Tibial nerve (tissue), 4 donors: ENCODE measurements at regions not wholly inside any gene's neighbourhood (a gene's known extent, or its start where the extent isn't known, plus 50 kb on each side); places are given as distances from the start of the nearest gene placed in this dataset.

Experiments used
- DNase-seq, 2 donors: peaks; one replicate each; pipeline ENCODE4 v3.0.0-alpha.2; 2019; ENCODE audit warnings: low spot score in 2 of 2
- H3K27ac ChIP-seq, 4 donors: fragments of 200-600 bp; sonication (generic) in 3 of 4; one replicate each; pipeline ENCODE4 v1.5.1; 2017 to 2019; ENCODE audit warnings: mild to moderate bottlenecking in 1 of 4
- H3K27me3 ChIP-seq, 2 donors: fragments of 200-600 bp; sonication (generic) in 1 of 2; one replicate each; pipeline versions ENCODE4 v1.5.1 to v1.6.0; 2017 to 2019
- H3K36me3 ChIP-seq, 3 donors: fragments of 200-600 bp; sonication (generic); one replicate each; pipeline ENCODE4 v1.5.1; 2018 to 2019
- H3K4me1 ChIP-seq, 4 donors: fragments of 200-600 bp; sonication (generic) in 3 of 4; one replicate each; pipeline ENCODE4 v1.5.1; 2017 to 2019
- H3K4me3 ChIP-seq, 4 donors: fragments of 200-600 bp; sonication (generic) in 3 of 4; one replicate each; pipeline ENCODE4 v1.5.1; 2017 to 2019; ENCODE audit warnings: mild to moderate bottlenecking in 1 of 4, moderate library complexity in 1 of 4
- H3K9me3 ChIP-seq, 4 donors: fragments of 200-600 bp; sonication (generic) in 3 of 4; one replicate each; pipeline ENCODE4 v1.5.1; 2017 to 2019
- CTCF ChIP-seq, 5 experiments: fragments of 200-600 bp in 3 of 5; fragments of 450-650 bp in 2 of 5; sonication (generic) in 3 of 5; IDR thresholded peaks; one replicate each; pipeline ENCODE4 v1.5.1; 2016 to 2019; ENCODE audit warnings: antibody characterized with exemption in 5 of 5, mild to moderate bottlenecking in 3 of 5, moderate library complexity in 2 of 5
- EP300 ChIP-seq, 2 donors: sonication (generic); formaldehyde crosslinking; IDR thresholded peaks; one replicate each; pipeline ENCODE4 v1.6.1; 2017; ENCODE audit warnings: antibody characterized with exemption in 2 of 2, mild to moderate bottlenecking in 1 of 2
- POLR2A ChIP-seq, 2 donors: fragments of 450-650 bp; IDR thresholded peaks; one replicate each; pipeline ENCODE4 v1.6.1; 2017; ENCODE audit warnings: antibody characterized with exemption in 2 of 2, mild to moderate bottlenecking in 2 of 2, moderate library complexity in 2 of 2
- WGBS, 2 donors: methylation state at CpG; one replicate each; pipeline ENCODE4 v1.1.5; 2018; 5-methylcytosine and 5-hydroxymethylcytosine counted together

- H3K9me3 ChIP-seq, result no peaks in the 10 kb centered on the region
- peak; percentile 73 to 82 for DNase-seq
- H3K27ac ChIP-seq, result no peak overlapping the region
- H3K36me3 ChIP-seq, result no peaks in the 10 kb centered on the region
- no peak overlapping the region for H3K4me3 ChIP-seq
- TF ChIP-seq POLR2A (IDR thresholded peaks at IDR 0.05), result no peak
- peak; percentile 41 to 71 (median 48) for TF ChIP-seq CTCF (IDR thresholded peaks at IDR 0.05)
- no peaks in the 10 kb centered on the region for H3K27me3 ChIP-seq
- WGBS, 2 donors, result 30 to 36% methylated on average over 19 of the region's 19 CpGs
- peaks cover 0 to 10% (median 4%) of the 10 kb centered on the region in 4 donors for H3K4me1 ChIP-seq
Observed at GRCh38 chr2:133886735-133887675, 318.7 kb upstream of the NCKAP5 start.

GRCh38 chr2:133887676-133888040 lies 319.4 kb upstream of the NCKAP5 start:
- H3K36me3 ChIP-seq, result no peaks in the 10 kb centered on the region
- no peak overlapping the region for H3K4me3 ChIP-seq
- no peaks in the 10 kb centered on the region for H3K27me3 ChIP-seq
- DNase-seq, result no peak
- no peak overlapping the region for H3K27ac ChIP-seq
- peaks cover 0 to 10% (median 4%) of the 10 kb centered on the region in 4 donors for H3K4me1 ChIP-seq
- 78 to 83% methylated on average over 4 of the region's 4 CpGs for WGBS, 2 donors
- no peak for TF ChIP-seq POLR2A (IDR thresholded peaks at IDR 0.05)
- TF ChIP-seq EP300 (IDR thresholded peaks at IDR 0.05), result no peak
- no peak for TF ChIP-seq CTCF (IDR thresholded peaks at IDR 0.05)
- no peaks in the 10 kb centered on the region for H3K9me3 ChIP-seq

GRCh38 chr2:133888107-133888506 lies 319.8 kb upstream of the NCKAP5 start:
- H3K27me3 ChIP-seq, result no peaks in the 10 kb centered on the region
- no peak for DNase-seq
- H3K9me3 ChIP-seq, result no peaks in the 10 kb centered on the region
- no peak overlapping the region for H3K27ac ChIP-seq
- no peak for TF ChIP-seq EP300 (IDR thresholded peaks at IDR 0.05)
- TF ChIP-seq CTCF (IDR thresholded peaks at IDR 0.05), result no peak
- TF ChIP-seq POLR2A (IDR thresholded peaks at IDR 0.05), result no peak
- H3K4me3 ChIP-seq, result no peak overlapping the region
- WGBS, 2 donors, result 80 to 83% methylated on average over 8 of the region's 8 CpGs
- no peaks in the 10 kb centered on the region for H3K36me3 ChIP-seq
- peaks cover 0 to 10% (median 4%) of the 10 kb centered on the region in 4 donors for H3K4me1 ChIP-seq

GRCh38 chr2:133888621-133889219 lies 320.5 kb upstream of the NCKAP5 start:
- DNase-seq, result no peak
- Histone ChIP-seq H3K36me3 (no peaks in the 10 kb centered on the region), H3K27me3 (no peaks in the 10 kb centered on the region), H3K4me3 (no peak overlapping the region), H3K27ac (no peak overlapping the region), H3K9me3 (peaks cover 0 to 5% (median 0%) of the 10 kb centered on the region in 4 donors), H3K4me1 (peaks cover 0 to 10% (median 4%) of the 10 kb centered on the region in 4 donors)
- no peak for TF ChIP-seq POLR2A (IDR thresholded peaks at IDR 0.05)
- no peak for TF ChIP-seq CTCF (IDR thresholded peaks at IDR 0.05)
- TF ChIP-seq EP300 (IDR thresholded peaks at IDR 0.05), result no peak
- 59 to 77% methylated on average over 8 of the region's 8 CpGs for WGBS, 2 donors

GRCh38 chr2:133892352-133892913 lies 324.2 kb upstream of the NCKAP5 start:
- Histone ChIP-seq H3K27me3 (no peaks in the 10 kb centered on the region), H3K4me1 (no peaks in the 10 kb centered on the region), H3K9me3 (peaks cover 0 to 11% (median 0%) of the 10 kb centered on the region in 4 donors), H3K4me3 (no peak overlapping the region), H3K36me3 (no peaks in the 10 kb centered on the region), H3K27ac (no peak overlapping the region)
- WGBS, 2 donors, result 74 to 79% methylated on average over 8 of the region's 8 CpGs
- no peak for DNase-seq
- no peak for TF ChIP-seq CTCF (IDR thresholded peaks at IDR 0.05)
- TF ChIP-seq EP300 (IDR thresholded peaks at IDR 0.05), result no peak
- no peak for TF ChIP-seq POLR2A (IDR thresholded peaks at IDR 0.05)
